ENCODE measurements at regions not wholly inside any gene's neighbourhood (a gene's known extent, or its start where the extent isn't known, plus 50 kb on each side); places are given as distances from the start of the nearest gene placed in this dataset.

DNA sequence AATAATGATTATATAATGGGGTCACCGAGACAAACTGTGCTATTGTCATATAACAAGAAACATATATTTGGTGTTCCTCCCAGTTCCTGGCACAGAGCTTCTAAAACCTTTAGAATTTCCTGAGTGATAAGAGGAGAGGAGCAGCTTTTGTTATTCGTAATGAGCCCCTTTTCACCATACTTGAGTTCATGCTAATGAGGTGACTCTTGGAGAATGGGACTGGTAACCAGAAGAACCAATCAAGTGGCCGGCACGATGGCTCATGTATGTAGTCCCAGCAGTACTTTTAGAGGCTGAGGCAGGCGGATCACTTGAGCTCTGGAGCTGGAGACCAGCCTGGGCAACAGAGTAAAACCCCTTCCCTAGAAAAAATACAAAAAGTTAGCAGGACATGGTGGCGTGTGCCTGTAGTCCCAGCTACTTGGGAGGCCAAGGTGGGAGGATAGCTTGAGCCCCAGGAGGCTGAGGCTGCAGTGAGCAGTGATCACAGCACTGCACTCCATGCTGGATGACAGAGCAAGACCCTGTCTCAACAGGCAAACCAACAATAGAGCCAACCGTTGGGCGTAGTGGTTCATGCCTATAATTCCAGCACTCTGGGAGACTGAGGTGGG is 62.7 kb upstream of the FTH1 start:
- DNase-seq = no peak

DNA sequence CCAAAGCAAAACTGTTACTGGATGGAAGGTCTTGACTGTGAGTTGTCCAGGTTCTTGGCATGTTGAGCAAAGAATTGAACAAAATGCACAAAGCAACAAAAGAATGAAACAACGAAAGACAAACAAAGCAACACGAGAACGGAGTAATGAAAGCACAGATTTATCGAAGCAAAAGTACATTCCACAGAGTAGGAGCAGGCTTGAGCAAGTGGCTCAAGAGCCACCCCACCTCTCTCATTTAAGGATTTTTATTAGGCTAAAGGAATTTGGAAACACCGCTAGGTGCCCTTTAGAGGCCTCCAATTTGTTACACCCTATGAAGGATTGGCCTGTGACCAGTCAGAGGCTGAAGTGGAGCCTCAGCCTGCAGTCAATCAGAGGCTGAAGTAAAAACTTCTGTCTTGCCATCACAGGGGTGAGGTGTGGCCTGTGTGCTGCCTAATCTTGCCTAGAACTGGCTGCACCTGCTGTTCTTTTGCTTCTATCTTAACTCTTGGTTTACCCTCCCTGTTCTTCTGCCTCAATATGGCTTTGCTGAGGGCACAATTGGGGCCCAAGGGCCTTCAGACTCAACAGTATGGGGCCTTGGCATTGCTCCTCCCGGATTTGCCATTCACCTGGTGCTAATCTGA is 59.4 kb upstream of the FTH1 start:
- no peak for DNase-seq

GRCh38 chr11:62025487-62026105 is 58.2 kb upstream of the FTH1 start:
- DNase-seq = peak in 18 of 56 donors; percentile 9 to 64 (median 30)

DNA sequence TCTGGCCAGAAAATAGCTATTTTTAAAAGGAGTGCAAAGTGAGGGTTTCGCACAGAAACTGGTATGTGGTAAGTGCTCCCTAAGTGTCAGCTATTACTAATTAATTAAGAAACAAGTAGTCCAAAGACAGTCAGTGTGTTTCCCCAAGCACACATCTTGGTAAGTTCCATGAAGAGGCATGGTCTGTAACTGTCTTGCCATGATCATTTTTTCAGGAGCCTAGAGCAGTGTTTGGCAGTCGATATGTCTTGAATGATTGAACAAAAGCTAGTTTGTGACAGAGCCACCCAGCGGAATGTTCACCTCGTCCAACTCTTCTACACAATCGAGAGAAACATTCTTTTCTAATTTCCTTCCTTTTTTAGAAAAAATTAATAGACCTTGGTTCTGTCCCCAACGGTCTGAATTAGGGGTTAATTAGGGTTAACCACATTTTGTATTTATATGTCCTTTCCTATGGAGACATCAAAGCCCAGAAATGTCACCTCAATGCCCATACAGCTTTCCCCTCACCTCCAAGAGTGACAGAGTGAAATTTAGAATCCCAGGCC is 57.6 kb upstream of the FTH1 start:
- DNase-seq = no peak

- DNase-seq = no peak
Observed at GRCh38 chr11:62022211-62022610, 54.8 kb upstream of the FTH1 start.

DNA sequence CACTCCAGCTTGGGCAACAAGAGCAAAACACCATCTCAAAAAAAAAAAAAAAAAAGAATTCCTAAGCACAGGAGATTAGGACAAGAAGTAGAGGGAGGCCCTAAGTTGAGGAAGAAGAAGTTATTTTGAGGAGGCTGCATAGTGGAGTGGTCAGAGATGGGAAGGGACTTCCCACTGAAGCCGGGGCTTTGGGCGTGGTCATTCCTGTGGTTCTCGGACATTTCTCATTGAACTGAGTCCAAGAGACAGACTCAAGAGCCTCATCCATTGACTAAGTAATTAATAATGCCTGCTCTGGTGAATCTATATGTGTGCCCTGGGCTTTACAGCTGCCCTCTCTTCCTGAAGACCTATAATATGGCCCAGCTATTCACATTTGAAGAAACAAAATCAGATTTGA is 53.2 kb upstream of the FTH1 start:
- no peak for DNase-seq

- no peak for DNase-seq
Observed at GRCh38 chr11:62018981-62019664, 51.7 kb upstream of the FTH1 start.

- no peak for DNase-seq
Observed at GRCh38 chr11:62017878-62018655, 50.6 kb upstream of the FTH1 start.
